Keratinocyte (primary cell): ENCODE measurements at regions not wholly inside any gene's neighbourhood (a gene's known extent, or its start where the extent isn't known, plus 50 kb on each side); places are given as distances from the start of the nearest gene placed in this dataset.

Experiments used
- DNase-seq: peaks from one replicate; pipeline ENCODE4 v3.0.0-alpha.2; 2011; ENCODE audit warnings: low read depth, missing footprints, low spot score
- FAIRE-seq: peaks from 2 replicates; lab custom pipeline; 2011; peaks lifted over from hg19 to GRCh38; lab: Jason Lieb, UNC
- H2AFZ ChIP-seq: 2 replicates; pipeline ENCODE4 v1.6.0; 2012; ENCODE audit warnings: low read length, control low read depth, inconsistent platforms; ENCODE audit not compliant: control insufficient read depth
- H3K27ac ChIP-seq: 2 replicates; pipeline ENCODE4 v1.5.1; 2011; ENCODE audit warnings: low read length; ENCODE audit not compliant: control insufficient read depth, insufficient read depth
- H3K27me3 ChIP-seq: 3 replicates; pipeline ENCODE4 v1.6.0; 2011; ENCODE audit warnings: low read length; ENCODE audit not compliant: control insufficient read depth, insufficient read depth; ENCODE audit errors: extremely low read depth
- H3K36me3 ChIP-seq, 2 experiments: 2 replicates in 1 of 2; 3 replicates in 1 of 2; pipeline ENCODE4 v1.5.1; 2011; ENCODE audit warnings: low read length in 2 of 2, mild to moderate bottlenecking in 1 of 2; ENCODE audit not compliant: control insufficient read depth in 2 of 2, insufficient read depth in 2 of 2; ENCODE audit errors: extremely low read depth in 1 of 2
- H3K4me1 ChIP-seq: 3 replicates; pipeline ENCODE4 v1.5.1; 2011; ENCODE audit warnings: low read length; ENCODE audit not compliant: control insufficient read depth, insufficient read depth; ENCODE audit errors: extremely low read depth
- H3K4me2 ChIP-seq: 3 replicates; pipeline ENCODE4 v1.6.0; 2011; ENCODE audit warnings: low read depth, low read length; ENCODE audit not compliant: control insufficient read depth, insufficient read depth; ENCODE audit errors: extremely low read depth
- H3K4me3 ChIP-seq, 3 experiments: fragments of 200-600 bp in 1 of 3; sonication (generic) in 1 of 3; 2 replicates in 2 of 3; 3 replicates in 1 of 3; pipeline ENCODE4 v1.5.1; 2011 to 2016; ENCODE audit warnings: low read length in 3 of 3, mild to moderate bottlenecking in 3 of 3, control low read depth in 2 of 3, inconsistent platforms in 1 of 3, low read depth in 1 of 3, mixed read lengths in 1 of 3, mixed run types in 1 of 3, moderate library complexity in 1 of 3; ENCODE audit not compliant: control insufficient read depth in 2 of 3, insufficient read depth in 2 of 3; ENCODE audit errors: extremely low read depth in 1 of 3
- H3K79me2 ChIP-seq: 2 replicates; pipeline ENCODE4 v1.6.0; 2012; ENCODE audit warnings: low read length; ENCODE audit not compliant: control insufficient read depth, insufficient read depth
- H3K9ac ChIP-seq: 3 replicates; pipeline ENCODE4 v1.6.0; 2011; ENCODE audit warnings: low read length; ENCODE audit not compliant: control insufficient read depth, insufficient read depth; ENCODE audit errors: extremely low read depth
- H3K9me1 ChIP-seq: 3 replicates; pipeline ENCODE4 v1.6.0; 2011; ENCODE audit warnings: low read length; ENCODE audit not compliant: control insufficient read depth, insufficient read depth; ENCODE audit errors: extremely low read depth
- H3K9me3 ChIP-seq: 2 replicates; pipeline ENCODE4 v1.5.1; 2012; ENCODE audit warnings: low read depth, low read length; ENCODE audit not compliant: control insufficient read depth
- H4K20me1 ChIP-seq: 3 replicates; pipeline ENCODE4 v1.6.0; 2011; ENCODE audit warnings: low read length; ENCODE audit not compliant: control insufficient read depth, insufficient read depth; ENCODE audit errors: extremely low read depth
- EZH2 ChIP-seq: IDR thresholded peaks from one replicate; pipeline ENCODE4 v1.6.1; 2012; ENCODE audit warnings: inconsistent platforms, mild to moderate bottlenecking, low read length, moderate library complexity
- dilution Hi-C: fragments of 300-500 bp; cut with MboI; formaldehyde crosslinking; loops from one replicate; pipeline ENCODE4 v1.7.0; 2020; ENCODE audit warnings: low sequenced_read_pairs; ENCODE audit not compliant: extremely low pct_ligation_motif_present
- TF ChIP-seq, protein P1 (sequence below), 3 experiments: IDR thresholded peaks in 1 of 3; conservative IDR thresholded peaks in 1 of 3; optimal IDR thresholded peaks in 1 of 3; 2 replicates in 2 of 3; 3 replicates in 1 of 3; pipeline versions ENCODE3 to v1.5.1; 2011; ENCODE audit warnings: low read length in 3 of 3, mild to moderate bottlenecking in 3 of 3, moderate library complexity in 2 of 3, control low read depth in 1 of 3, inconsistent platforms in 1 of 3; ENCODE audit not compliant: insufficient read depth in 2 of 3; ENCODE audit errors: extremely low read depth in 1 of 3

DNA sequence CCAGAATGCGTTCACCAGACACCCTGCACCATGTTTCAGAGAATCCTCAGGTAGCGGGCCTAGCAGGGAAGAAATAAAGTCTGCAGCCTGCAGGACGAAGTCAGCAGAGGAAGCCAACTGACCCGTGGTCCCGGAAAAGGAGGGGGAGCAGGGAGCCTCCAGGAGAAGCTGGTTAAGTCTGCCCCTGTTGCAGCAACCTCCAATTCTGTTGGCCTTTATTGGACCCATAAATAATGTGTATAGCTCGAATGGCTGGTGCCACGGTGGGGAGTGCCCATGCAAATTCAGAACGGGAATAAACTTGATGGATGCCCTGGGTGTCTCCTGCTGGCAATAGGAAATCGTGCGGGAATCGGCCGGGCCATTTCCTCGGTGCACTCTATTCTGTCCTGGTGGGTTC, 254.1 kb downstream of the AJAP1 start:
- Histone ChIP-seq H3K36me3 (no peaks in the 10 kb centered on the region), H3K79me2 (no peaks in the 10 kb centered on the region), H3K9me3 (no peaks in the 10 kb centered on the region), H2AFZ (no peak overlapping the region), H3K27ac (no peak overlapping the region), H3K4me1 (no peaks in the 10 kb centered on the region), H3K4me2 (no peak overlapping the region), H3K9ac (no peak overlapping the region), H3K9me1 (no peaks in the 10 kb centered on the region), H4K20me1 (no peaks in the 10 kb centered on the region), H3K27me3 (no peaks in the 10 kb centered on the region), H3K4me3 (no peak overlapping the region)
- dilution Hi-C loops = no loop called here
- no peak for DNase-seq
- FAIRE-seq = no peak
- TF ChIP-seq, protein P1, sequence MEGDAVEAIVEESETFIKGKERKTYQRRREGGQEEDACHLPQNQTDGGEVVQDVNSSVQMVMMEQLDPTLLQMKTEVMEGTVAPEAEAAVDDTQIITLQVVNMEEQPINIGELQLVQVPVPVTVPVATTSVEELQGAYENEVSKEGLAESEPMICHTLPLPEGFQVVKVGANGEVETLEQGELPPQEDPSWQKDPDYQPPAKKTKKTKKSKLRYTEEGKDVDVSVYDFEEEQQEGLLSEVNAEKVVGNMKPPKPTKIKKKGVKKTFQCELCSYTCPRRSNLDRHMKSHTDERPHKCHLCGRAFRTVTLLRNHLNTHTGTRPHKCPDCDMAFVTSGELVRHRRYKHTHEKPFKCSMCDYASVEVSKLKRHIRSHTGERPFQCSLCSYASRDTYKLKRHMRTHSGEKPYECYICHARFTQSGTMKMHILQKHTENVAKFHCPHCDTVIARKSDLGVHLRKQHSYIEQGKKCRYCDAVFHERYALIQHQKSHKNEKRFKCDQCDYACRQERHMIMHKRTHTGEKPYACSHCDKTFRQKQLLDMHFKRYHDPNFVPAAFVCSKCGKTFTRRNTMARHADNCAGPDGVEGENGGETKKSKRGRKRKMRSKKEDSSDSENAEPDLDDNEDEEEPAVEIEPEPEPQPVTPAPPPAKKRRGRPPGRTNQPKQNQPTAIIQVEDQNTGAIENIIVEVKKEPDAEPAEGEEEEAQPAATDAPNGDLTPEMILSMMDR (optimal IDR thresholded peaks at IDR 0.05 in 1 of 3, IDR thresholded peaks at IDR 0.05 in 1 of 3, conservative IDR thresholded peaks at IDR 0.05 in 1 of 3; ENCODE audit: extremely low read depth in 1 of 3, insufficient read depth in 2 of 3, low read length in 3 of 3) = no peak
- no peak for TF ChIP-seq EZH2

DNA sequence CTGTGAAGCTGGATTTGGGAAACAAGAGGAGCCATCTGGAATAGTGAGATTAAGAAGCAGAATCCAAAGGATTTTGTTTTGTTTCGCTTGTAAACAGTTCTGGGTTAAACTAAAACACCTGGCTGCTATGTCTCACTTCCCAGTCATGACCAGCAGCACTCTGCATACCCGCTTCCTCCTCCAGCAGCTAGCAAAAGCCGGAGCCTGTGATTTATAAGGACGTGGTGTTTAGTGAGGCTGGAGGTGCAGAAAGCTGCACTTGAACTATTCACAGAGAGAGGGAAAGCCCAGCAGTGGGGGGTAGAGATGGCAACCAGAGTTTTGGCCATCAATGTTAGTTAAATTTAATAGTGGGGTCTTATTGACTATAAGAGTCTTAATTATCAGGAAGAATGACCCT, 240.2 kb downstream of the AJAP1 start:
- no peaks in the 10 kb centered on the region for H3K27me3 ChIP-seq
- no peak overlapping the region for H3K27ac ChIP-seq
- H3K9me3 ChIP-seq = peaks cover 4% of the 10 kb centered on the region
- dilution Hi-C loops = no loop called here
- no peak for FAIRE-seq
- no peak overlapping the region for H2AFZ ChIP-seq
- H3K79me2 ChIP-seq = no peaks in the 10 kb centered on the region
- H3K4me1 ChIP-seq = no peaks in the 10 kb centered on the region
- no peak overlapping the region for H3K9ac ChIP-seq
- no peaks in the 10 kb centered on the region for H3K9me1 ChIP-seq
- H4K20me1 ChIP-seq = no peaks in the 10 kb centered on the region
- no peak for DNase-seq
- no peak overlapping the region for H3K4me2 ChIP-seq
- no peaks in the 10 kb centered on the region for H3K36me3 ChIP-seq
- H3K4me3 ChIP-seq = no peak overlapping the region
- no peak for TF ChIP-seq EZH2

DNA sequence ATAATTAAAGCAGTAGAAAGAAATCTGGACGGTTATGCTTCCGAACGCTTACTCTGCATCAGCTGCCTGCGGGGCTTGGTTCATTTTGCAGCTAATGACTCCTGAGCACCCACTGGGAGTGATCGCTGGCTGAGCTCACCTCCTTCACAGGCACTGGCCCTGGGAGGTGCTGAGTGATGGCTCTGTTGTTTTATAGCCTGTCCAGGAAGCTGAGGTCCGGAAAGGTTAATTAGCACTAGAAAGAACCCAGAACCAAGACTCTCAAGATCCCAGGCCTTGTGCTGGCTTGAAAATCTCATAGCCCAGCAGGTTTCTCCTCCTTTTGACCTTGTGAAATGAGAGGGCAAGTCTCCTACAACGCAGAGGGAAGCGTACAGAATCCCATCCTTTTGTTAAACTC, 226.2 kb downstream of the AJAP1 start:
- no peak overlapping the region for H3K4me2 ChIP-seq
- H3K9me3 ChIP-seq = no peaks in the 10 kb centered on the region
- no peaks in the 10 kb centered on the region for H3K4me1 ChIP-seq
- dilution Hi-C loops = no loop called here
- H2AFZ ChIP-seq = no peak overlapping the region
- H3K79me2 ChIP-seq = no peaks in the 10 kb centered on the region
- H4K20me1 ChIP-seq = no peaks in the 10 kb centered on the region
- TF ChIP-seq, protein P1 (optimal IDR thresholded peaks at IDR 0.05 in 1 of 3, IDR thresholded peaks at IDR 0.05 in 1 of 3, conservative IDR thresholded peaks at IDR 0.05 in 1 of 3; ENCODE audit: extremely low read depth in 1 of 3, insufficient read depth in 2 of 3, low read length in 3 of 3) = no peak
- no peak for TF ChIP-seq EZH2
- FAIRE-seq (no peak), DNase-seq (no peak)
- H3K36me3 ChIP-seq = no peaks in the 10 kb centered on the region
- H3K9ac ChIP-seq = no peak overlapping the region
- H3K27me3 ChIP-seq = no peaks in the 10 kb centered on the region
- no peak overlapping the region for H3K27ac ChIP-seq
- no peak overlapping the region for H3K4me3 ChIP-seq
- no peaks in the 10 kb centered on the region for H3K9me1 ChIP-seq
